Sigmoid colon (tissue), 6 donors: ENCODE measurements at regions not wholly inside any gene's neighbourhood (a gene's known extent, or its start where the extent isn't known, plus 50 kb on each side); places are given as distances from the start of the nearest gene placed in this dataset.

ENCODE experiments used
- DNase-seq: peaks from one replicate; pipeline ENCODE4 v3.0.0-alpha.2; 2019
- H3K27ac ChIP-seq, 4 donors: fragments of 200-600 bp; sonication (generic); one replicate each; pipeline ENCODE4 v1.5.1; 2016 to 2019; ENCODE audit warnings: mild to moderate bottlenecking in 1 of 4
- H3K27me3 ChIP-seq, 3 donors: fragments of 200-600 bp; sonication (generic); one replicate each; pipeline ENCODE4 v1.5.1; 2019; ENCODE audit warnings: mild to moderate bottlenecking in 1 of 3
- H3K36me3 ChIP-seq, 4 donors: fragments of 200-600 bp; sonication (generic); one replicate each; pipeline ENCODE4 v1.5.1; 2016 to 2019
- H3K4me1 ChIP-seq, 4 donors: fragments of 200-600 bp; sonication (generic); one replicate each; pipeline ENCODE4 v1.5.1; 2017 to 2019
- H3K4me3 ChIP-seq, 4 donors: fragments of 200-600 bp; sonication (generic); one replicate each; pipeline ENCODE4 v1.5.1; 2017 to 2019; ENCODE audit warnings: mild to moderate bottlenecking in 2 of 4, moderate library complexity in 1 of 4
- H3K9me3 ChIP-seq, 4 donors: fragments of 200-600 bp in 3 of 4; sonication (generic) in 3 of 4; one replicate each; pipeline versions ENCODE4 v1.5.1 to v1.6.1; 2013 to 2019
- CTCF ChIP-seq, 4 experiments: fragments of 450-650 bp in 3 of 4; fragments of 200-600 bp in 1 of 4; IDR thresholded peaks; one replicate each; pipeline ENCODE4 v1.5.1; 2016 to 2019; ENCODE audit warnings: antibody characterized with exemption in 4 of 4, mild to moderate bottlenecking in 3 of 4, moderate library complexity in 2 of 4
- EP300 ChIP-seq, 4 donors: sonication (generic); formaldehyde crosslinking; IDR thresholded peaks; one replicate each; pipeline ENCODE4 v1.6.1; 2017; ENCODE audit warnings: antibody characterized with exemption in 4 of 4
- POLR2A ChIP-seq, 2 donors: fragments of 450-650 bp; IDR thresholded peaks; one replicate each; pipeline ENCODE4 v1.6.1; 2016; ENCODE audit warnings: antibody characterized with exemption in 2 of 2, mild to moderate bottlenecking in 2 of 2, moderate library complexity in 2 of 2
- POLR2AphosphoS5 ChIP-seq, 4 donors: sonication (generic); formaldehyde crosslinking; IDR thresholded peaks; one replicate each; pipeline ENCODE4 v1.6.1; 2017; ENCODE audit warnings: antibody characterized with exemption in 4 of 4
- WGBS, 2 donors: extraction: QIAGEN DNeasy Blood & Tissue Kit; methylation state at CpG; one replicate each; pipeline ENCODE4 v1.1.7; 2013; 5-methylcytosine and 5-hydroxymethylcytosine counted together
- intact Hi-C: fragments of 100-400 bp; cut with DNase I; formaldehyde crosslinking; loops from one replicate; pipeline ENCODE4 v1.15.1; 2023
- donor health status: healthy with polysubstance abuse.
- donor health status: healthy.

GRCh38 chr13:79155883-79156282 lies 250.2 kb downstream of the RBM26 start:
- TF ChIP-seq POLR2A (IDR thresholded peaks at IDR 0.05) = no peak
- no peak for TF ChIP-seq EP300 (IDR thresholded peaks at IDR 0.05)
- TF ChIP-seq POLR2AphosphoS5 (IDR thresholded peaks at IDR 0.05) = no peak
- no peak for TF ChIP-seq CTCF (IDR thresholded peaks at IDR 0.05)
- intact Hi-C loops = no loop called here
- H3K27ac ChIP-seq = no peak overlapping the region
- 12 to 30% methylated on average over 2 of the region's 2 CpGs for WGBS, 2 donors
- H3K4me1 ChIP-seq = no peaks in the 10 kb centered on the region
- DNase-seq = no peak
- H3K27me3 ChIP-seq = no peaks in the 10 kb centered on the region
- H3K9me3 ChIP-seq = no peaks in the 10 kb centered on the region
- H3K36me3 ChIP-seq = no peaks in the 10 kb centered on the region
- H3K4me3 ChIP-seq = no peak overlapping the region

GRCh38 chr13:79149210-79149609 lies 256.8 kb downstream of the RBM26 start:
- H3K4me1 ChIP-seq = no peaks in the 10 kb centered on the region
- intact Hi-C loops = no loop called here
- TF ChIP-seq EP300 (IDR thresholded peaks at IDR 0.05) (no peak), CTCF (IDR thresholded peaks at IDR 0.05) (no peak), POLR2AphosphoS5 (IDR thresholded peaks at IDR 0.05) (no peak), POLR2A (IDR thresholded peaks at IDR 0.05) (no peak)
- H3K36me3 ChIP-seq = no peaks in the 10 kb centered on the region
- H3K4me3 ChIP-seq = no peak overlapping the region
- H3K27ac ChIP-seq = no peak overlapping the region
- 82 to 89% methylated on average over 1 of the region's 1 CpG for WGBS, 2 donors
- H3K27me3 ChIP-seq = no peaks in the 10 kb centered on the region
- no peak for DNase-seq
- H3K9me3 ChIP-seq = peaks cover 0 to 1% (median 0%) of the 10 kb centered on the region in 4 donors

GRCh38 chr13:79141082-79141481 lies 265.0 kb downstream of the RBM26 start:
- intact Hi-C loops = no loop called here
- WGBS, 2 donors = 83 to 88% methylated on average over 3 of the region's 3 CpGs
- no peak for TF ChIP-seq EP300 (IDR thresholded peaks at IDR 0.05)
- TF ChIP-seq POLR2AphosphoS5 (IDR thresholded peaks at IDR 0.05) = no peak
- no peak for TF ChIP-seq CTCF (IDR thresholded peaks at IDR 0.05)
- no peak for TF ChIP-seq POLR2A (IDR thresholded peaks at IDR 0.05)

GRCh38 chr13:79128158-79128557 lies 277.9 kb downstream of the RBM26 start:
- WGBS, 2 donors = 85 to 93% methylated on average over 2 of the region's 2 CpGs
- intact Hi-C loops = no loop called here
- H3K4me3 ChIP-seq = no peak overlapping the region
- no peaks in the 10 kb centered on the region for H3K4me1 ChIP-seq
- DNase-seq = no peak
- H3K36me3 ChIP-seq = no peaks in the 10 kb centered on the region
- no peaks in the 10 kb centered on the region for H3K9me3 ChIP-seq
- H3K27ac ChIP-seq = no peak overlapping the region
- no peak for TF ChIP-seq EP300 (IDR thresholded peaks at IDR 0.05)
- H3K27me3 ChIP-seq = no peaks in the 10 kb centered on the region

More at GRCh38 chr13:79141082-79141481, 265.0 kb downstream of the RBM26 start:
- Histone ChIP-seq H3K9me3 (no peaks in the 10 kb centered on the region), H3K4me3 (no peak overlapping the region), H3K27me3 (no peaks in the 10 kb centered on the region), H3K4me1 (no peaks in the 10 kb centered on the region), H3K27ac (no peak overlapping the region), H3K36me3 (no peaks in the 10 kb centered on the region)
- no peak for DNase-seq

- no peak for DNase-seq
- H3K27me3 ChIP-seq = no peaks in the 10 kb centered on the region
- H3K4me1 ChIP-seq = no peaks in the 10 kb centered on the region
- no peaks in the 10 kb centered on the region for H3K9me3 ChIP-seq
- TF ChIP-seq CTCF (IDR thresholded peaks at IDR 0.05) (no peak), POLR2A (IDR thresholded peaks at IDR 0.05) (no peak), POLR2AphosphoS5 (IDR thresholded peaks at IDR 0.05) (no peak), EP300 (IDR thresholded peaks at IDR 0.05) (no peak)
- H3K27ac ChIP-seq = no peak overlapping the region
- no peak overlapping the region for H3K4me3 ChIP-seq
- 90 to 92% methylated on average over 1 of the region's 1 CpG for WGBS, 2 donors
- H3K36me3 ChIP-seq = no peaks in the 10 kb centered on the region
- intact Hi-C loops = no loop called here
These were observed 279.3 kb downstream of the RBM26 start for GRCh38 chr13:79126706-79127105.
